Endothelial cell of umbilical vein (primary cell): ENCODE measurements at regions not wholly inside any gene's neighbourhood (a gene's known extent, or its start where the extent isn't known, plus 50 kb on each side); places are given as distances from the start of the nearest gene placed in this dataset.

Experiments
- BruUV-seq: library from RNA; stranded (reverse); fragments of 400-500 nt; replicated peaks from 2 replicates; lab custom pipeline; 2021; lab: Mats Ljungman, UMichigan
- CTCF ChIA-PET: fragments of 300-600, 350-600 bp; sonication (Branson Sonifier 250); formaldehyde crosslinking; loops from one replicate; lab custom pipeline; 2021; ENCODE audit warnings: antibody characterized with exemption, inconsistent platforms; lab: Charles Lee
- POLR2A ChIA-PET: fragments of 300-600, 350-600 bp; sonication (Branson Sonifier 250); formaldehyde crosslinking; loops from one replicate; lab custom pipeline; 2021; ENCODE audit warnings: antibody characterized with exemption, inconsistent platforms; lab: Charles Lee
- DNase-seq: peaks from one replicate; pipeline ENCODE4 v3.0.0-alpha.2; 2011; ENCODE audit warnings: low read depth, low spot score
- FAIRE-seq: peaks from 2 replicates; lab custom pipeline; 2011; peaks lifted over from hg19 to GRCh38; lab: Jason Lieb, UNC
- H2AFZ ChIP-seq: 2 replicates; pipeline ENCODE4 v1.6.0; 2012; ENCODE audit warnings: low read depth, low read length, control low read depth, inconsistent platforms
- H3K27ac ChIP-seq: 2 replicates; pipeline ENCODE4 v1.5.1; 2011; ENCODE audit warnings: low read depth, mild to moderate bottlenecking, control low read depth, low read length, moderate library complexity; ENCODE audit not compliant: insufficient read depth
- H3K27me3 ChIP-seq, 2 experiments: 2 replicates each; pipeline versions ENCODE4 v1.6.0 to v1.6.1; 2011; ENCODE audit warnings: low read length in 2 of 2, mixed read lengths in 1 of 2; ENCODE audit not compliant: control insufficient read depth in 2 of 2, insufficient read depth in 2 of 2
- H3K36me3 ChIP-seq, 2 experiments: 2 replicates in 1 of 2; 3 replicates in 1 of 2; pipeline ENCODE4 v1.5.1; 2011; ENCODE audit warnings: low read length in 2 of 2, mild to moderate bottlenecking in 1 of 2, moderate library complexity in 1 of 2; ENCODE audit not compliant: control insufficient read depth in 2 of 2, insufficient read depth in 2 of 2; ENCODE audit errors: extremely low read depth in 1 of 2
- H3K4me1 ChIP-seq: 3 replicates; pipeline ENCODE4 v1.5.1; 2011; ENCODE audit warnings: mild to moderate bottlenecking, low read length; ENCODE audit not compliant: control insufficient read depth, insufficient read depth; ENCODE audit errors: extremely low read depth
- H3K4me2 ChIP-seq: 2 replicates; pipeline ENCODE4 v1.6.1; 2011; ENCODE audit warnings: low read length, control low read depth, mixed read lengths; ENCODE audit not compliant: insufficient read depth
- H3K4me3 ChIP-seq, 3 experiments: fragments of 200-600 bp in 1 of 3; sonication (generic), shearing (Covaris generic) in 1 of 3; replicated peaks in 1 of 3; 2 replicates each; pipeline ENCODE4 v1.5.1; 2011 to 2016; ENCODE audit warnings: control low read depth in 3 of 3, low read length in 3 of 3, mild to moderate bottlenecking in 2 of 3, inconsistent platforms in 1 of 3, low read depth in 1 of 3, moderate library complexity in 1 of 3; ENCODE audit not compliant: insufficient read depth in 1 of 3
- H3K79me2 ChIP-seq: 2 replicates; pipeline ENCODE4 v1.6.0; 2012; ENCODE audit warnings: low read length, inconsistent platforms; ENCODE audit not compliant: control insufficient read depth, insufficient read depth
- H3K9ac ChIP-seq: replicated peaks from 2 replicates; pipeline ENCODE3; 2011; ENCODE audit warnings: low read length, control low read depth; ENCODE audit not compliant: insufficient read depth; ENCODE audit errors: extremely low read depth
- H3K9me1 ChIP-seq: replicated peaks from 3 replicates; pipeline ENCODE4 v1.6.0; 2011; ENCODE audit warnings: mild to moderate bottlenecking, low read length; ENCODE audit not compliant: control insufficient read depth, insufficient read depth; ENCODE audit errors: extremely low read depth
- H3K9me3 ChIP-seq: replicated peaks from 2 replicates; pipeline ENCODE4 v1.5.1; 2012; ENCODE audit warnings: low read length, inconsistent platforms; ENCODE audit not compliant: control insufficient read depth, insufficient read depth
- H4K20me1 ChIP-seq: replicated peaks from 2 replicates; pipeline ENCODE3; 2011; ENCODE audit warnings: mild to moderate bottlenecking, low read length; ENCODE audit not compliant: control insufficient read depth, insufficient read depth; ENCODE audit errors: extremely low read depth
- CTCF ChIP-seq, 2 donors: IDR thresholded peaks; 1 replicate in 1 of 2; 2 replicates in 1 of 2; pipeline ENCODE4 v1.5.1; 2011; ENCODE audit warnings: low read length in 2 of 2, mild to moderate bottlenecking in 2 of 2, moderate library complexity in 2 of 2, control low read depth in 1 of 2, inconsistent platforms in 1 of 2, low read depth in 1 of 2; ENCODE audit not compliant: insufficient read depth in 1 of 2; ENCODE audit errors: extremely low read depth in 1 of 2
- EZH2 ChIP-seq: IDR thresholded peaks from 2 replicates; pipeline ENCODE4 v1.6.1; 2012; ENCODE audit warnings: borderline replicate concordance, low read depth, mild to moderate bottlenecking, moderate library complexity, low read length, inconsistent platforms; ENCODE audit not compliant: severe bottlenecking
- FOS ChIP-seq: IDR thresholded peaks from 2 replicates; pipeline ENCODE4 v1.6.1; 2011; ENCODE audit warnings: mild to moderate bottlenecking, low read length, moderate library complexity, borderline replicate concordance; ENCODE audit not compliant: insufficient read depth
- GATA2 ChIP-seq: IDR thresholded peaks from 2 replicates; pipeline ENCODE4 v1.7.0; 2011; ENCODE audit warnings: low read depth, mild to moderate bottlenecking, moderate library complexity, mixed read lengths, low read length; ENCODE audit not compliant: insufficient read length, insufficient read depth
- JUN ChIP-seq: IDR thresholded peaks from 2 replicates; pipeline ENCODE4 v1.6.1; 2011; ENCODE audit warnings: borderline replicate concordance, low read depth; ENCODE audit not compliant: insufficient read length, insufficient read depth
- MAX ChIP-seq: IDR thresholded peaks from 2 replicates; pipeline ENCODE4 v1.6.1; 2011; ENCODE audit not compliant: insufficient read depth, insufficient read length
- MYC ChIP-seq: IDR thresholded peaks from one replicate; pipeline ENCODE4 v1.6.1; 2011; ENCODE audit warnings: mild to moderate bottlenecking, low read depth, low read length
- POLR2A ChIP-seq: IDR thresholded peaks from 2 replicates; pipeline ENCODE4 v1.6.1; 2012; ENCODE audit warnings: low read depth, mild to moderate bottlenecking, control low read depth, low read length
- POLR2AphosphoS5 ChIP-seq: IDR thresholded peaks from 2 replicates; pipeline ENCODE4 v1.6.1; 2012; ENCODE audit warnings: low read depth, mild to moderate bottlenecking, control low read depth, low read length, moderate library complexity; ENCODE audit not compliant: insufficient read depth
- dilution Hi-C: fragments of 300-500 bp; cut with MboI; formaldehyde crosslinking; loops from one replicate; pipeline ENCODE4 v1.15.0; 2019; ENCODE audit warnings: low sequenced_read_pairs; ENCODE audit not compliant: extremely low pct_ligation_motif_present
- intact Hi-C: fragments of 100-400 bp; cut with micrococcal nuclease; formaldehyde crosslinking; loops from one replicate; pipeline ENCODE4 v1.10.0; 2022

- no peak overlapping the region for H3K27ac ChIP-seq
- POLR2A ChIA-PET: no interaction called here
- no TSS peak for BruUV-seq
- DNase-seq (no peak), FAIRE-seq (no peak)
- no peak overlapping the region for H2AFZ ChIP-seq
- no peaks in the 10 kb centered on the region for H3K27me3 ChIP-seq
- no peak overlapping the region for H3K4me2 ChIP-seq
- no peaks in the 10 kb centered on the region for H3K4me1 ChIP-seq
- CTCF ChIA-PET: no interaction called here
- H3K9ac ChIP-seq: no peak overlapping the region
- intact Hi-C loops: no loop called here
- no peaks in the 10 kb centered on the region for H4K20me1 ChIP-seq
- H3K9me3 ChIP-seq: no peaks in the 10 kb centered on the region
- no peaks in the 10 kb centered on the region for H3K36me3 ChIP-seq
- H3K9me1 ChIP-seq: no peaks in the 10 kb centered on the region
- dilution Hi-C loops: no loop called here
- no peak overlapping the region for H3K4me3 ChIP-seq
- H3K79me2 ChIP-seq: no peaks in the 10 kb centered on the region
- TF ChIP-seq POLR2AphosphoS5: no peak
- no peak for TF ChIP-seq FOS
- no peak for TF ChIP-seq MYC
- TF ChIP-seq JUN: no peak
- no peak for TF ChIP-seq POLR2A
- no peak for TF ChIP-seq MAX
- TF ChIP-seq CTCF (IDR thresholded peaks at IDR 0.05; ENCODE audit: extremely low read depth in 1 of 2, insufficient read depth in 1 of 2, low read depth in 1 of 2, low read length in 2 of 2): no peak
Observed at GRCh38 chr3:59690886-59691285, 641.1 kb upstream of the CFAP20DC start.

GRCh38 chr3:59688636-59689035 is 638.8 kb upstream of the CFAP20DC start:
- Histone ChIP-seq H3K27me3 (no peaks in the 10 kb centered on the region), H3K27ac (no peak overlapping the region), H3K79me2 (no peaks in the 10 kb centered on the region), H3K4me1 (no peaks in the 10 kb centered on the region), H3K9ac (no peak overlapping the region), H3K9me3 (no peaks in the 10 kb centered on the region), H4K20me1 (no peaks in the 10 kb centered on the region), H3K9me1 (no peaks in the 10 kb centered on the region), H3K36me3 (no peaks in the 10 kb centered on the region), H3K4me2 (no peak overlapping the region), H3K4me3 (no peak overlapping the region), H2AFZ (no peak overlapping the region)
- TF ChIP-seq FOS: no peak
- TF ChIP-seq POLR2AphosphoS5: no peak
- no peak for TF ChIP-seq POLR2A
- TF ChIP-seq MAX: no peak
- no peak for TF ChIP-seq MYC
- no peak for TF ChIP-seq EZH2
- TF ChIP-seq JUN: no peak
- no peak for TF ChIP-seq CTCF (IDR thresholded peaks at IDR 0.05; ENCODE audit: extremely low read depth in 1 of 2, insufficient read depth in 1 of 2, low read depth in 1 of 2, low read length in 2 of 2)
- TF ChIP-seq GATA2: no peak
- FAIRE-seq (no peak), DNase-seq (no peak)
- ChIA-PET CTCF (no interaction called here), POLR2A (no interaction called here)
- intact Hi-C loops: no loop called here
- no TSS peak for BruUV-seq
- dilution Hi-C loops: no loop called here
